Mesenteric fat pad (tissue), 1 donor: ENCODE measurements at regions not wholly inside any gene's neighbourhood (a gene's known extent, or its start where the extent isn't known, plus 50 kb on each side); places are given as distances from the start of the nearest gene placed in this dataset.
"Not testable (repeated sequence)": the region's sequence is repeated elsewhere in the genome, so short reads cannot be mapped to it uniquely, and the experiment has no call there.

Experiments
- DNase-seq: peaks from one replicate; pipeline ENCODE4 v3.0.0-alpha.2; 2020; ENCODE audit warnings: low spot score
- donor health status: DM: yes; HTN: yes; CAD: no.

GRCh38 chr6:163754866-163755265 lies 340.3 kb downstream of the QKI start:
- no peak for DNase-seq

GRCh38 chr6:163753430-163753829 lies 338.9 kb downstream of the QKI start:
- DNase-seq, result no peak

- no peak for DNase-seq
Measured at GRCh38 chr6:163752446-163752845, 337.9 kb downstream of the QKI start.

- DNase-seq, result no peak
Measured at GRCh38 chr6:163751032-163751525, 336.6 kb downstream of the QKI start.

- DNase-seq, result no peak
Measured at GRCh38 chr6:163750431-163751031, 336.0 kb downstream of the QKI start.

- DNase-seq, result no peak
Measured at GRCh38 chr6:163748886-163749285, 334.4 kb downstream of the QKI start.

- no peak for DNase-seq
Measured at GRCh38 chr6:163748036-163748435, 333.5 kb downstream of the QKI start.

- DNase-seq, result not testable (repeated sequence)
Measured at GRCh38 chr6:163747058-163747457, 332.5 kb downstream of the QKI start.

GRCh38 chr6:163745536-163746400 lies 331.2 kb downstream of the QKI start:
- DNase-seq, result no peak

- no peak for DNase-seq
Measured at GRCh38 chr6:163744256-163744925, 329.9 kb downstream of the QKI start.

- DNase-seq, result no peak
Measured at GRCh38 chr6:163743796-163744195, 329.3 kb downstream of the QKI start.

GRCh38 chr6:163741743-163742363 lies 327.3 kb downstream of the QKI start:
- DNase-seq, result no peak

- no peak for DNase-seq
Measured at GRCh38 chr6:163741342-163741741, 326.8 kb downstream of the QKI start.

- DNase-seq, result no peak
Measured at GRCh38 chr6:163739966-163740365, 325.4 kb downstream of the QKI start.

- DNase-seq, result no peak
Measured at GRCh38 chr6:163739408-163739725, 324.8 kb downstream of the QKI start.

GRCh38 chr6:163738725-163739407 lies 324.3 kb downstream of the QKI start:
- no peak for DNase-seq

GRCh38 chr6:163738304-163738703 lies 323.8 kb downstream of the QKI start:
- DNase-seq, result peak; percentile 14

GRCh38 chr6:163735076-163735475 lies 320.6 kb downstream of the QKI start:
- DNase-seq, result peak; percentile 55

GRCh38 chr6:163733061-163733460 lies 318.5 kb downstream of the QKI start:
- DNase-seq, result no peak

GRCh38 chr6:163732479-163732878 lies 318.0 kb downstream of the QKI start:
- no peak for DNase-seq

GRCh38 chr6:163732014-163732351 lies 317.5 kb downstream of the QKI start:
- DNase-seq, result peak; percentile 24
